Astrocyte (in vitro differentiated cells and primary cell): ENCODE measurements at regions not wholly inside any gene's neighbourhood (a gene's known extent, or its start where the extent isn't known, plus 50 kb on each side); places are given as distances from the start of the nearest gene placed in this dataset.

ENCODE experiments used
- DNase-seq: peaks from one replicate; pipeline ENCODE4 v3.0.0-alpha.2; 2010; ENCODE audit warnings: low read depth
- FAIRE-seq: peaks from 2 replicates; lab custom pipeline; 2011; peaks lifted over from hg19 to GRCh38; lab: Jason Lieb, UNC
- H2AFZ ChIP-seq: 2 replicates; pipeline ENCODE4 v1.6.0; 2012; ENCODE audit warnings: low read depth, low read length, inconsistent platforms
- H3K27ac ChIP-seq: 2 replicates; pipeline ENCODE4 v1.5.1; 2011; ENCODE audit warnings: low read depth, low read length, inconsistent platforms
- H3K27me3 ChIP-seq: 2 replicates; pipeline ENCODE4 v1.6.0; 2011; ENCODE audit warnings: low read length, inconsistent platforms; ENCODE audit not compliant: insufficient read depth
- H3K36me3 ChIP-seq: 2 replicates; pipeline ENCODE4 v1.5.1; 2011; ENCODE audit warnings: low read length, inconsistent platforms; ENCODE audit not compliant: insufficient read depth
- H3K4me1 ChIP-seq: 2 replicates; pipeline ENCODE4 v1.5.1; 2011; ENCODE audit warnings: low read length, inconsistent platforms; ENCODE audit not compliant: insufficient read depth
- H3K4me2 ChIP-seq: 2 replicates; pipeline ENCODE4 v1.6.0; 2012; ENCODE audit warnings: low read length, inconsistent platforms
- H3K4me3 ChIP-seq: 2 replicates; pipeline ENCODE4 v1.5.1; 2011; ENCODE audit warnings: low read depth, mild to moderate bottlenecking, low read length, inconsistent platforms; ENCODE audit not compliant: insufficient read depth
- H3K79me2 ChIP-seq: 2 replicates; pipeline ENCODE4 v1.6.0; 2012; ENCODE audit warnings: mild to moderate bottlenecking, low read length, inconsistent platforms; ENCODE audit not compliant: insufficient read depth
- H3K9ac ChIP-seq: 2 replicates; pipeline ENCODE4 v1.6.0; 2012; ENCODE audit warnings: mild to moderate bottlenecking, low read length, inconsistent platforms
- H3K9me3 ChIP-seq: 2 replicates; pipeline ENCODE4 v1.5.1; 2012; ENCODE audit warnings: low read depth, mild to moderate bottlenecking, low read length, inconsistent platforms; ENCODE audit not compliant: insufficient read depth
- H4K20me1 ChIP-seq: 2 replicates; pipeline ENCODE4 v1.6.0; 2012; ENCODE audit warnings: low read length, inconsistent platforms; ENCODE audit not compliant: insufficient read depth
- H3K27ac Mint-ChIP-seq: one replicate; pipeline ENCODE4 v1.8.0; 2021; ENCODE audit warnings: mild to moderate bottlenecking, mixed read lengths; ENCODE audit not compliant: unreplicated experiment
- H3K27me3 Mint-ChIP-seq: one replicate; pipeline ENCODE4 v1.8.0; 2021; ENCODE audit warnings: low read depth, mixed read lengths; ENCODE audit not compliant: unreplicated experiment
- H3K36me3 Mint-ChIP-seq: one replicate; pipeline ENCODE4 v1.8.0; 2021; ENCODE audit warnings: low read depth, mixed read lengths; ENCODE audit not compliant: unreplicated experiment
- H3K4me1 Mint-ChIP-seq: one replicate; pipeline ENCODE4 v1.8.0; 2021; ENCODE audit warnings: low read depth, mixed read lengths; ENCODE audit not compliant: unreplicated experiment
- H3K4me3 Mint-ChIP-seq: one replicate; pipeline ENCODE4 v1.8.0; 2021; ENCODE audit warnings: mild to moderate bottlenecking, moderate library complexity, mixed read lengths; ENCODE audit not compliant: unreplicated experiment
- H3K9me3 Mint-ChIP-seq: one replicate; pipeline ENCODE4 v1.8.0; 2021; ENCODE audit warnings: mild to moderate bottlenecking, mixed read lengths; ENCODE audit not compliant: unreplicated experiment
- CTCF ChIP-seq: IDR thresholded peaks from 2 replicates; pipeline ENCODE4 v1.5.1; 2011; ENCODE audit warnings: low read depth, mild to moderate bottlenecking, inconsistent platforms, low read length, moderate library complexity; ENCODE audit not compliant: insufficient read depth
- EZH2 ChIP-seq: IDR thresholded peaks from 2 replicates; pipeline ENCODE4 v1.6.1; 2012; ENCODE audit warnings: mild to moderate bottlenecking, low read length, inconsistent platforms; ENCODE audit not compliant: insufficient read depth

- peak overlapping the region; percentile 37 for H3K27ac ChIP-seq
- Mint-ChIP-seq H3K9me3 (no peaks in the 10 kb centered on the region), H3K27me3 (peaks cover 2% of the 10 kb centered on the region), H3K27ac (peak overlapping the region; percentile 79), H3K4me3 (no peak overlapping the region), H3K4me1 (peaks cover 23% of the 10 kb centered on the region), H3K36me3 (no peaks in the 10 kb centered on the region)
- H3K36me3 ChIP-seq: no peaks in the 10 kb centered on the region
- H3K9ac ChIP-seq: no peak overlapping the region
- H3K9me3 ChIP-seq: no peaks in the 10 kb centered on the region
- no peak overlapping the region for H3K4me3 ChIP-seq
- FAIRE-seq (peak; percentile 95), DNase-seq (peak; percentile 98)
- H3K4me2 ChIP-seq: peak overlapping the region; percentile 35
- H3K79me2 ChIP-seq: no peaks in the 10 kb centered on the region
- H3K4me1 ChIP-seq: peaks cover 13% of the 10 kb centered on the region
- H2AFZ ChIP-seq: no peak overlapping the region
- no peaks in the 10 kb centered on the region for H4K20me1 ChIP-seq
- TF ChIP-seq EZH2 (no peak), CTCF (no peak)
- H3K27me3 ChIP-seq: no peaks in the 10 kb centered on the region
These were observed 269.1 kb downstream of the NDFIP2 start for GRCh38 chr13:79749984-79750551.

GRCh38 chr13:79749566-79749965 is 268.6 kb downstream of the NDFIP2 start:
- H3K36me3 Mint-ChIP-seq: no peaks in the 10 kb centered on the region
- no peaks in the 10 kb centered on the region for H3K79me2 ChIP-seq
- no peak overlapping the region for H3K4me3 Mint-ChIP-seq
- H3K4me3 ChIP-seq: no peak overlapping the region
- no peak overlapping the region for H2AFZ ChIP-seq
- DNase-seq: no peak
- H3K27ac ChIP-seq: peak overlapping the region; percentile 37
- no peaks in the 10 kb centered on the region for H3K9me3 Mint-ChIP-seq
- no peak for FAIRE-seq
- no peaks in the 10 kb centered on the region for H3K9me3 ChIP-seq
- no peak overlapping the region for H3K9ac ChIP-seq
- peak overlapping the region; percentile 35 for H3K4me2 ChIP-seq
- no peaks in the 10 kb centered on the region for H4K20me1 ChIP-seq
- H3K27me3 Mint-ChIP-seq: peaks cover 2% of the 10 kb centered on the region
- H3K27ac Mint-ChIP-seq: peak overlapping the region; percentile 79
- H3K4me1 Mint-ChIP-seq: peaks cover 23% of the 10 kb centered on the region
- no peak for TF ChIP-seq EZH2
- no peak for TF ChIP-seq CTCF
- no peaks in the 10 kb centered on the region for H3K27me3 ChIP-seq
- H3K36me3 ChIP-seq: no peaks in the 10 kb centered on the region
- peaks cover 13% of the 10 kb centered on the region for H3K4me1 ChIP-seq

- DNase-seq (no peak), FAIRE-seq (no peak)
- no peak overlapping the region for H3K9ac ChIP-seq
- H4K20me1 ChIP-seq: no peaks in the 10 kb centered on the region
- peaks cover 6% of the 10 kb centered on the region for H3K4me1 Mint-ChIP-seq
- peaks cover 2% of the 10 kb centered on the region for H3K27me3 Mint-ChIP-seq
- no peak overlapping the region for H3K27ac ChIP-seq
- H3K36me3 Mint-ChIP-seq: no peaks in the 10 kb centered on the region
- no peak overlapping the region for H3K4me3 Mint-ChIP-seq
- no peaks in the 10 kb centered on the region for H3K79me2 ChIP-seq
- H3K27me3 ChIP-seq: no peaks in the 10 kb centered on the region
- no peak overlapping the region for H3K27ac Mint-ChIP-seq
- peaks cover 7% of the 10 kb centered on the region for H3K4me1 ChIP-seq
- no peaks in the 10 kb centered on the region for H3K36me3 ChIP-seq
- H3K4me2 ChIP-seq: no peak overlapping the region
- TF ChIP-seq CTCF: no peak
- H3K4me3 ChIP-seq: no peak overlapping the region
- H2AFZ ChIP-seq: no peak overlapping the region
- H3K9me3 ChIP-seq: no peaks in the 10 kb centered on the region
- no peaks in the 10 kb centered on the region for H3K9me3 Mint-ChIP-seq
These were observed 264.1 kb downstream of the NDFIP2 start for GRCh38 chr13:79745081-79745480.
